Glomerular visceral epithelial cell (primary cell): ENCODE measurements at regions not wholly inside any gene's neighbourhood (a gene's known extent, or its start where the extent isn't known, plus 50 kb on each side); places are given as distances from the start of the nearest gene placed in this dataset.

Source experiments
- DNase-seq: peaks from one replicate; pipeline ENCODE4 v3.0.0-alpha.2; 2016; ENCODE audit errors: extremely low spot score

GRCh38 chr14:82445810-82446570, 912.3 kb upstream of the SEL1L start:
- DNase-seq: no peak

- DNase-seq: no peak
These were observed 913.9 kb upstream of the SEL1L start for GRCh38 chr14:82447586-82447985.

- no peak for DNase-seq
These were observed 916.3 kb upstream of the SEL1L start for GRCh38 chr14:82449926-82450468.

GRCh38 chr14:82451675-82452074, 918.0 kb upstream of the SEL1L start:
- no peak for DNase-seq

GRCh38 chr14:82482345-82482744, 948.7 kb upstream of the SEL1L start:
- DNase-seq: no peak

GRCh38 chr14:82488473-82488872, 954.8 kb upstream of the SEL1L start:
- DNase-seq: no peak

GRCh38 chr14:82490397-82490796, 956.7 kb upstream of the SEL1L start:
- DNase-seq: no peak

- DNase-seq: no peak
These were observed 958.5 kb upstream of the SEL1L start for GRCh38 chr14:82492157-82492556.

- DNase-seq: no peak
These were observed 966.6 kb upstream of the SEL1L start for GRCh38 chr14:82500222-82500621.

GRCh38 chr14:82501554-82501953, 967.9 kb upstream of the SEL1L start:
- DNase-seq: no peak

- no peak for DNase-seq
These were observed 968.4 kb upstream of the SEL1L start for GRCh38 chr14:82502043-82502442.

GRCh38 chr14:82504894-82505293, 971.2 kb upstream of the SEL1L start:
- no peak for DNase-seq

GRCh38 chr14:82510007-82510406, 976.4 kb upstream of the SEL1L start:
- no peak for DNase-seq

- no peak for DNase-seq
These were observed 977.7 kb upstream of the SEL1L start for GRCh38 chr14:82511399-82511798.

- no peak for DNase-seq
These were observed 987.1 kb upstream of the SEL1L start for GRCh38 chr14:82520765-82521164.

- DNase-seq: no peak
These were observed 987.5 kb upstream of the SEL1L start for GRCh38 chr14:82521191-82521590.

- DNase-seq: no peak
These were observed 994.4 kb upstream of the SEL1L start for GRCh38 chr14:82528016-82528415.

GRCh38 chr14:82533351-82533750, 999.7 kb upstream of the SEL1L start:
- DNase-seq: no peak

- no peak for DNase-seq
These were observed 1002.9 kb upstream of the SEL1L start for GRCh38 chr14:82536566-82536965.

GRCh38 chr14:82537831-82538230, 1004.2 kb upstream of the SEL1L start:
- no peak for DNase-seq

- no peak for DNase-seq
These were observed 1012.7 kb upstream of the SEL1L start for GRCh38 chr14:82546401-82546800.

GRCh38 chr14:82549306-82549990, 1015.8 kb upstream of the SEL1L start:
- DNase-seq: no peak

- DNase-seq: no peak
These were observed 1029.2 kb upstream of the SEL1L start for GRCh38 chr14:82562881-82563280.
